Liver (tissue), 8 donors: ENCODE measurements at regions not wholly inside any gene's neighbourhood (a gene's known extent, or its start where the extent isn't known, plus 50 kb on each side); places are given as distances from the start of the nearest gene placed in this dataset.

Experiments used
- DNase-seq: peaks from one replicate; pipeline ENCODE4 v3.0.0-alpha.2; 2017; ENCODE audit warnings: low spot score
- H3K27ac ChIP-seq, 2 donors: one replicate each; pipeline ENCODE4 v1.7.0; 2013; ENCODE audit warnings: inconsistent platforms in 2 of 2, low read length in 2 of 2, control low read depth in 1 of 2, low read depth in 1 of 2, mild to moderate bottlenecking in 1 of 2
- H3K27me3 ChIP-seq, 4 donors: one replicate each; pipeline versions ENCODE4 v1.6.1 to v1.7.0; 2013; ENCODE audit warnings: low read length in 3 of 4, inconsistent platforms in 1 of 4, mild to moderate bottlenecking in 1 of 4, moderate library complexity in 1 of 4; ENCODE audit not compliant: control insufficient read depth in 4 of 4, insufficient read depth in 4 of 4
- H3K36me3 ChIP-seq, 4 donors: one replicate each; pipeline versions ENCODE4 v1.6.1 to v1.7.0; 2013; ENCODE audit warnings: low read length in 3 of 4, mild to moderate bottlenecking in 3 of 4, low read depth in 1 of 4, moderate library complexity in 1 of 4; ENCODE audit not compliant: control insufficient read depth in 4 of 4, insufficient read depth in 3 of 4
- H3K4me1 ChIP-seq, 4 donors: one replicate each; pipeline versions ENCODE4 v1.6.1 to v1.7.0; 2013; ENCODE audit warnings: low read length in 3 of 4, mild to moderate bottlenecking in 3 of 4, moderate library complexity in 1 of 4; ENCODE audit not compliant: control insufficient read depth in 4 of 4, insufficient read depth in 4 of 4
- H3K4me3 ChIP-seq, 3 donors: one replicate each; pipeline versions ENCODE4 v1.6.1 to v1.7.0; 2013; ENCODE audit warnings: low read length in 3 of 3, control low read depth in 1 of 3, low read depth in 1 of 3, mild to moderate bottlenecking in 1 of 3
- H3K9ac ChIP-seq, 2 donors: one replicate each; pipeline ENCODE4 v1.7.0; 2013; ENCODE audit warnings: low read length in 2 of 2, mild to moderate bottlenecking in 2 of 2, moderate library complexity in 2 of 2, control low read depth in 1 of 2, low read depth in 1 of 2
- H3K9me3 ChIP-seq, 4 donors: one replicate each; pipeline versions ENCODE4 v1.6.1 to v1.7.0; 2013; ENCODE audit warnings: low read length in 3 of 4; ENCODE audit not compliant: control insufficient read depth in 4 of 4
- ATF3 ChIP-seq: IDR thresholded peaks from 2 replicates; pipeline ENCODE4 v1.6.1; 2016; ENCODE audit warnings: antibody characterized with exemption
- CTCF ChIP-seq: fragments of 150-350 bp; IDR thresholded peaks from 2 replicates; pipeline ENCODE4 v1.5.1; 2017; ENCODE audit warnings: improper control_type of control experiment, low read depth, low read length; ENCODE audit not compliant: missing input control
- EGR1 ChIP-seq, 2 donors: IDR thresholded peaks; 2 replicates each; pipeline ENCODE4 v1.6.1; 2016 to 2018; ENCODE audit warnings: antibody characterized with exemption in 2 of 2, low read depth in 2 of 2
- FOXA1 ChIP-seq: IDR thresholded peaks from 2 replicates; pipeline ENCODE4 v1.6.1; 2016; ENCODE audit warnings: antibody characterized with exemption
- FOXA2 ChIP-seq: IDR thresholded peaks from 2 replicates; pipeline ENCODE4 v1.6.1; 2016; ENCODE audit warnings: antibody characterized with exemption
- GABPA ChIP-seq, 2 donors: IDR thresholded peaks in 1 of 2; conservative IDR thresholded peaks in 1 of 2; 2 replicates each; pipeline ENCODE4 v1.6.1; 2016; ENCODE audit warnings: antibody characterized with exemption in 2 of 2, mild to moderate bottlenecking in 1 of 2, moderate library complexity in 1 of 2
- HNF4A ChIP-seq, 2 donors: conservative IDR thresholded peaks; 2 replicates each; pipeline ENCODE4 v1.6.1; 2016; ENCODE audit warnings: antibody characterized with exemption in 2 of 2, mild to moderate bottlenecking in 2 of 2
- HNF4G ChIP-seq: IDR thresholded peaks from 2 replicates; pipeline ENCODE4 v1.6.1; 2016; ENCODE audit warnings: antibody characterized with exemption
- JUND ChIP-seq, 2 donors: IDR thresholded peaks; 2 replicates each; pipeline ENCODE4 v1.6.1; 2016; ENCODE audit warnings: antibody characterized with exemption in 2 of 2
- MAX ChIP-seq: IDR thresholded peaks from 2 replicates; pipeline ENCODE4 v1.6.1; 2016; ENCODE audit warnings: antibody characterized with exemption
- NR2F2 ChIP-seq: IDR thresholded peaks from 2 replicates; pipeline ENCODE4 v1.6.1; 2016; ENCODE audit warnings: antibody characterized with exemption
- RAD21 ChIP-seq, 2 donors: IDR thresholded peaks; 2 replicates each; pipeline ENCODE4 v1.6.1; 2016; ENCODE audit warnings: antibody characterized with exemption in 2 of 2, mild to moderate bottlenecking in 2 of 2
- REST ChIP-seq: IDR thresholded peaks from 2 replicates; pipeline ENCODE4 v1.6.1; 2016; ENCODE audit warnings: antibody characterized with exemption, mild to moderate bottlenecking
- SP1 ChIP-seq: IDR thresholded peaks from 2 replicates; pipeline ENCODE4 v1.6.1; 2018; ENCODE audit warnings: antibody characterized with exemption, mild to moderate bottlenecking
- TAF1 ChIP-seq: conservative IDR thresholded peaks from 2 replicates; pipeline ENCODE4 v1.6.1; 2016; ENCODE audit warnings: antibody characterized with exemption, mild to moderate bottlenecking
- YY1 ChIP-seq: IDR thresholded peaks from 2 replicates; pipeline ENCODE4 v1.6.1; 2016; ENCODE audit warnings: antibody characterized with exemption, mild to moderate bottlenecking
- ZBTB33 ChIP-seq: IDR thresholded peaks from 2 replicates; pipeline ENCODE4 v1.6.1; 2016; ENCODE audit warnings: antibody characterized with exemption
- WGBS: extraction: QIAGEN DNeasy Blood & Tissue Kit; methylation state at CpG from one replicate; pipeline ENCODE4 v1.1.7; 2013; 5-methylcytosine and 5-hydroxymethylcytosine counted together
- donor health status: healthy.
- donor health status: healthy.
- donor health status: healthy.
- donor health status: healthy.
- donor health status: healthy.

GRCh38 chr2:220880623-220881596, 691.2 kb downstream of the EPHA4 start:
- Histone ChIP-seq H3K9ac (no peak overlapping the region), H3K27ac (no peak overlapping the region), H3K9me3 (no peaks in the 10 kb centered on the region), H3K4me1 (no peaks in the 10 kb centered on the region), H3K36me3 (no peaks in the 10 kb centered on the region), H3K4me3 (no peak overlapping the region), H3K27me3 (peaks cover 0 to 3% (median 0%) of the 10 kb centered on the region in 4 donors)
- DNase-seq = no peak
- TF ChIP-seq NR2F2 (no peak), TAF1 (no peak), RAD21 (IDR thresholded peaks at IDR 0.05) (no peak), GABPA (IDR thresholded peaks at IDR 0.05 in 1 of 2, conservative IDR thresholded peaks at IDR 0.05 in 1 of 2) (no peak), REST (no peak), EGR1 (IDR thresholded peaks at IDR 0.05; ENCODE audit: low read depth in 2 of 2) (no peak), MAX (no peak), HNF4G (no peak), FOXA1 (no peak), JUND (IDR thresholded peaks at IDR 0.05) (no peak), YY1 (no peak), ATF3 (no peak), HNF4A (conservative IDR thresholded peaks at IDR 0.05) (no peak), ZBTB33 (no peak), CTCF (no peak), FOXA2 (no peak), SP1 (no peak)
- 49% methylated on average over 3 of the region's 3 CpGs for WGBS
